ENCODE measurements at regions not wholly inside any gene's neighbourhood (a gene's known extent, or its start where the extent isn't known, plus 50 kb on each side); places are given as distances from the start of the nearest gene placed in this dataset.

- Mint-ChIP-seq H3K27me3 (ENCODE audit: insufficient read depth, low read depth, poor library complexity) (no peaks in the 10 kb centered on the region), H3K4me1 (peaks cover 9% of the 10 kb centered on the region), H3K4me3 (no peak overlapping the region), H3K36me3 (ENCODE audit: low read depth) (peaks cover under 1% of the 10 kb centered on the region; the same call in 1 of the 3 replicates), H3K9me3 (peaks cover 14% of the 10 kb centered on the region), H3K27ac (no peak overlapping the region)
- no peaks in the 10 kb centered on the region; the same call in 1 of the 2 replicates for H3K4me1 ChIP-seq (ENCODE audit: insufficient read depth)
- no peak for ATAC-seq
- no peak overlapping the region for H3K27ac ChIP-seq (ENCODE audit: low read depth)
- H3K36me3 ChIP-seq (ENCODE audit: insufficient read depth): no peaks in the 10 kb centered on the region
- no peaks in the 10 kb centered on the region for H3K9me2 ChIP-seq (ENCODE audit: insufficient read depth)
- no peak for TF ChIP-seq ZNF462 (CRISPR knock-in tag; IDR thresholded peaks at IDR 0.05)
- no peak for TF ChIP-seq ETS1 (IDR thresholded peaks at IDR 0.05)
- no peak for TF ChIP-seq NANOG (IDR thresholded peaks at IDR 0.05; ENCODE audit: borderline replicate concordance)
- no peak for TF ChIP-seq POLR2AphosphoS5 (IDR thresholded peaks at IDR 0.05; ENCODE audit: low read depth)
- TF ChIP-seq ZNF331 (CRISPR knock-in tag; IDR thresholded peaks at IDR 0.05; ENCODE audit: low read depth): no peak
- TF ChIP-seq CREB1 (CRISPR knock-in tag; IDR thresholded peaks at IDR 0.05; ENCODE audit: low read depth): no peak
- TF ChIP-seq EZH2phosphoT487 (IDR thresholded peaks at IDR 0.05; ENCODE audit: unreplicated experiment): no peak
- no peak for TF ChIP-seq CTCF (conservative IDR thresholded peaks at IDR 0.05; ENCODE audit: low read depth in 2 of 2)
- no peak overlapping the region for H3K4me3 ChIP-seq
- H4K20me1 ChIP-seq (replicated peaks; ENCODE audit: insufficient read depth): no peaks in the 10 kb centered on the region
- no peak overlapping the region for H3K4me2 ChIP-seq
- no peaks in the 10 kb centered on the region for H3K79me2 ChIP-seq (replicated peaks; ENCODE audit: insufficient read depth)
- DNase-seq (ENCODE audit: low spot score): no peak
- no peaks in the 10 kb centered on the region for H3K27me3 ChIP-seq (ENCODE audit: insufficient read depth)
- no peaks in the 10 kb centered on the region for H3F3A ChIP-seq (replicated peaks; ENCODE audit: low read depth)
- H2AFZ ChIP-seq: no peak overlapping the region
Measured at GRCh38 chr10:117458571-117458970, 83.3 kb upstream of the PDZD8 start.
